ELR (cell line): ENCODE measurements at regions not wholly inside any gene's neighbourhood (a gene's known extent, or its start where the extent isn't known, plus 50 kb on each side); places are given as distances from the start of the nearest gene placed in this dataset.

ENCODE experiments used
- DNase-seq: peaks from one replicate; pipeline ENCODE4 v3.0.0-alpha.2; 2015; ENCODE audit warnings: low read depth

DNA sequence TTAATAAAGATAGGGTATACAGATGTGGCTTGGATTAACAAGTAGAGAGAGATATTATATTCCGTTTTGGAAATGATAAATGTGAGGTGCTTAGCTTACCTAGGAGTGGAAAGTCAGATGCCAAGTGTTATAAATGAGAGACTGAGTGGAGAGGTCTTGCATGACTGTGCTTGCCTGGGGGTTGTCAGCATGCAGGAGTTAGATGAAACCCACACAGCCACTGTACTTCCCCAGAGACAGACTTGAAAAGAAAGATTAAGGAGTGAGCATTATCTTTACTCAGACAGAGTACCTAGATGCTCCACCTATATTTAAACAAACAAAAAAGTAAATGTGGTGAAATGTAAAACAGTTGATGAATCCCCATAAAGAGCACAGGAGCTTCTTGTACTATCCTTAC is 482.7 kb downstream of the RIT2 start:
- DNase-seq, result no peak

DNA sequence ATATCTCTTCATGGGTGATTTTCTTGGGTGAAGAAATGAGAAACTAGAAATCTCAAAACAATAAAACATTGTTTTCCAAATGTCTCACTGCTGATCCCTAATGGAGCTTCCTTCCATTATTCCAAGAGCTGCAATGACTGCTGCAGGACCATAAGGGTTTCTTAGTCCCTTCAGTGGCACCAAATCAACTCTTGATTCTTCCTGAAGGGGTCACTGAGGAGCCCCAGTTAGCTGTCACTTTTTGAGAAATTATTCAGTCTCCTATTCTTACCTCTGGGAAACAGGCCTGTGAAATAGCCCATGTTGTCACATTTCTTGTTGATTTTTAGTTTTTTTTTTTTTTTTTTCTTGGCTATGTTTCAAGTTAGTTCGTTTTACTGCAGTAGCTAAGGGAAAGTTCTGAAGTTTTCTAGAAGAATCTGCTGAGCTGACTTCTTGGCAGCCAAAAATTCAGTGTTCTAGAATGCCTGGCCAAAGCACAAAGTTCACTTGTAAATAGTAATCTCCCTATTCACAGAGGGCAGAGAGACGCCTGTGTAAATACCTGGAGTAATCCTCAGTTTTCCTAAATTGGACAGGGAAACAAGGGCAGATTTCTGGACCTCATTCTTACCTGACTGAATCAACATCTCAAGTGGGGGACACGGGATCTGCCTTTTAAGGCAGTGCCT is 480.0 kb downstream of the RIT2 start:
- no peak for DNase-seq

DNA sequence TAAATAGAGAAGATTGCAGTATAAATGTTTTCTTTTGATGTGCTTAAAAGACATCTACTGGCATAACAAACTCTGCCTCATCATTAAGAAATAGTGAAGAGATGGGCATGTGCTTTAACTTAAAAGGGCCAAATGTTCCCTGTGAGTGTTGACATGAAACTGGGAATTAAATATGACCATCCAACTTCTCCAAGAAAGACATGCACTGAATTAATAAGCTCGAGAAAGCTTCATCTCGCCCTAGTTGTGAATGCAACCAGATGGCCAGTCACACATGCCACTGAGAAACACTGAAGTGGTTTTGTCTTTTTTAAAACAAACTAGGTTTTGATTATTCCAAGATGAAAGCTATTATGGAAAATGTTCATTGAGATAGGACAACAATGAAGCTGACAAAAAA is 479.2 kb downstream of the RIT2 start:
- DNase-seq, result no peak

DNA sequence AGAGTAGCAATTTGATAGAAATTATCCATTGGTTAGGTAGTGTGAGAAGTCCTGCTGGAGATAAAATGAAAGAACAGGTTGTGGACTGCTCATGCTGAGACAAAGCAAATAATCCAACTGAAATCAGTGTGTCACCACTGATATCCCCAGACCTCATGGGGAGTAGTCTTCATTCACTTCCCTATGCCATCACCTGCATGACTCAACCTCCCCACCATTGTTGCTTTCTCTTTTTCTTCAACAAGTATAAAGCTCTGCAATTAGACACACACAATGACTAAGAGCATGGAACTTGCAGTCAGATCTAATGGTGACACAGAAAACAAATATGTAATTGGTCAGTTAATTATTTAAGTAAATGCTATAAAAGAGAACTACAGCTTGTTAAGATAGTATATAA is 475.3 kb downstream of the RIT2 start:
- no peak for DNase-seq

DNA sequence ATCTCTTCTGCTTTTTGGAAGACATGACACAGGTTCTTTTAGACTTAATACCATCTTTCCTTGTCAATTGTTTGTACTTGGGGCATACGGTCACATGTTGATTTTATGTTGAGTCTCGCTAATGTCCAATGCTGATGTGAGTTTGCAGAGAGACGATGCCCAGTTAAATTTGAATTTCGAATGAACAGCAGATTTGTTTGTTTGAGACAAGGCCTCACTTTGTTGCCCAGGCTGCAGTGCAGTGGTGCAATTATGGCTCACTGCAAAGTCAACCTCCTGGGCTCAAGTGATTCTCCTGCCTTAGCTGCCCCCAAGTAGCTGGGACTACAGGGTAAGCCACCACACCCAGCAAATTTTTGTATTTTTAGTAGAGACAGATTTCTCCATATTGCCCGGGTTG is 473.5 kb downstream of the RIT2 start:
- no peak for DNase-seq

DNA sequence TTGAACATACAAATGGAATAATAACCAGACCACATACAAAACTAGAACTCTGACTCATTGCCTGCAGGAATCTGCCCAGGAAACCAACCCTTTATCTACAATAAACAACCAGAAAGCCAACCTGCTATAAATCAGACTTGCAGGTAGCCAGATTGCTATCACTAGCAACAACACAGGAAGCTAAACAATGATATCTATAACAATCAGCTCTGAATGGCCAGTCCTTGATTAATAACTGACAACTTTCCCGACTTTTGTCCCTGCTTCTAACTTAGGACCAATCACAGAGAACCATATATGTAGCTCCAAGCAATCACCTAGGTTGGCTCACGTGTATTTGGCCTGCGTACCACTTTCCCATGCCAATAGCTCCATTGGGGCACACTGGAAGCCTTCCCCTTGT is 470.8 kb downstream of the RIT2 start:
- DNase-seq, result no peak

DNA sequence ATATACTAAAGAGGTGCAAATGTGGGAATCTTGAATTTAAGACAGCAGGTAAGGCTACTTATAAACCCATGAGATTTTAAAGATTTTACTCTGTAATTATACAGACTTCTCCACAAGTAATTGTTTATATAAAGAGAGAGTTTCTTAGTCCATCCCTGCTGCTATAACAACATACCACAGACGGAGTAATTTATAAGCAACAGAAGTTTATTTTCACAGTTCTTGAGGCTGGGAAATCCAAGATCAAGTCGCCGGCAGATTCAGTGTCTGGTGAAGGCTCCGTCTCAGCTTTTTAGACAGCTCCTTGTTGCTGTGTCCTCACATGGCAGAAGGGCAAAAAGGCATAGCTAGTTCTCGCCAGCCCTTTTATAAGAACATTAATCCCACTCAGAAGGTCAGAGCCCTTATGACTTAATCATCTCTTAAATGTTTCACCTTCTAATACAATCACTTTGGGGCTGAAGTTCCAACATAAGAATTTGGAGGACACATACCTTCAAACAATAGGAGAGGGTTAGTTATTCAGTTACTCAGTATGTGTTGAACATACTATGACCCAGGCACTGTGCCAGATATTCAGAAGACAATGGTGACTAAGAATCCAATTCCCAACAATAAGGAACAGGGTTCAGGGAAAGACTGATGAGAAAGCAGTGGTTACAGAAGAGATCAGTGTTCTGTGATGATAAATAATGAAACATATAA is 466.0 kb downstream of the RIT2 start:
- no peak for DNase-seq

DNA sequence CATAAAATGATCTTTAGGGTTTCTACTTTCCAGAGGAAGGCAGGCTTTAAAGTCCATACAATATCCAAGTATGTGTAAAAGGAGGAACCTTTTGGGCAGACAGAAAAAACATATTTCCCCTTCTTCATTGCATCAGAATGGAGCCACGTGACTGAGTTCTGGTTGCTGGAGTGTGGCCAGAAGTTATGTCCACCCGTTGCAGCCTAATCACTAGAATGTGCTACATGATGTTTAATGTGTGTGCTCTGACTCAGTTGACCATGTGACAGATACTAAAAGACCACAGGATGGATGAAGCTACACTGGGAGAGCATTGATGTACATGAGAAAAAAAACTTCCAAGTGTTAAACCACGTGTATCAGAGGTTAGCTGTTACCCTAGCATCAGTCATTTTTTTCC is 460.9 kb downstream of the RIT2 start:
- DNase-seq, result no peak

DNA sequence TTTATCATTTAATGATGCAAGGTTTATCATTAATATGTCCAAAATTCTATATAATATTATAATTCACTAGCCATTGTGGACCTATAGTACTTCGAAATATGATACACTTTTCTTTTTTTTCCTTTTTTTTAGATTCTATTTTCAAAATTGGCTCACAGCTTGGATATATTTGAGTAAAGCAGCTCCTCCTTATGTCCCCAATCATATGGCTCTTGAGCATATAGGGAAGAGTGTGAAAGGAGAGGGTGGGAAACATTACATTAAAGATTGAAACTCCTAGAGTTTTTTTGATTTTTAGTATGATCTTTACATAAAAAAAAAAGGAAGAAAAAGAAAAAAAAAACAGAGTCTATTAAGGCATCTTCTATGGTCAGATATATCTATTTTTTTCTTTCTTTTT is 457.9 kb downstream of the RIT2 start:
- no peak for DNase-seq

DNA sequence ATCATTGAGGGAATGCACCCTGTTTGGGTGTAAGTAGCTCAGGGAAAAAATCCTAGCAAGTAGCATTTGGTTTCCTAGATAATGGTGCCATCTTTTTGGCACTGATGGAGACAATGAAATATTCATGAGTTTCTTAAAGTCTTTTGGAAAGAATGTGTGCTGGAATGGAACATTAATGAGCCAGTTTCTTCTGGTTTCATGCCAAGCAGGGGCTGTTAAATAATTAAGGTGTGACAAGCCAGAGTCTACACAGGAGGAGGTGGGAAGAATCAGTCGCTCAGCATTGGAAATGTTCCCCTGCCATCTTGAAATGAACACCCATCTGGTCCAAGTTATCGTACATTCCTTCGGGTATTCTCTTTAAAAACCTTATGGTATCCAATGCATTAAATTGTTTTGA is 457.3 kb downstream of the RIT2 start:
- DNase-seq, result no peak

DNA sequence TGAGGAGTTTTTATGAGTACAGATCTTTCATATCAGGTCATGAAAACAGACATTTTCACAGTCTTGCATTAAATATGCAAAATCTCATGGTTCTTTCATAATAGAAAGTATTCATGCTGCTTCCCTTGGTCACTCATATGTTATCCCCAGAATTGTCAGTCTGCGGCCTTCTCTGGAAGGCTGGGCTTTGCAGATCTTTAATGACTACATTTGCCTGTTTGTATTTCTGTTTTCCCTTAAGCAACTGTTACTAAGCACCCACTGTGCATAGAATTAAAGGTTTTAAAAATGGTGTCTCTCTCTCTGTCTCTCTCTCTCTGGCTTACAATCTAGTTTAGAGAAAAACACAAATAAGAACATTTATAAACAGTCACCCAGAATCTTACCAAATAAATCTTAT is 456.3 kb downstream of the RIT2 start:
- DNase-seq, result no peak

DNA sequence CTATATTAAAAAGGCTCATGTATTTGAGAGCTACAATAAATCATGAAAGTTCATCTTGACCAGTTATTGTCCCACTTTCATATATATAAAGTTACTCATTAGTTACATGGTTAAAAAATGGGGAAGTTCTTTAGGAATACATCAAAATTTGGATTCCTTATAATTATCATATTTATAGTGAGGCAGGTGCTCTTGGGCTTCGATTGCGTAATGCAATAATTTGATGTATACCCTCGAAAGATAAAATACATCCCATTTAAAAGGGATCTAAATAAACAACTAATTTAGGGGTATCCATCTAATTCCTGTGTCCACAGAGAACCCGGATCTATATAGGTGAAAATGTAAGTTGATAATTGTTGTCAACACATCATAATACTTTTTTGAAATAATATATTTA is 444.6 kb downstream of the RIT2 start:
- no peak for DNase-seq

DNA sequence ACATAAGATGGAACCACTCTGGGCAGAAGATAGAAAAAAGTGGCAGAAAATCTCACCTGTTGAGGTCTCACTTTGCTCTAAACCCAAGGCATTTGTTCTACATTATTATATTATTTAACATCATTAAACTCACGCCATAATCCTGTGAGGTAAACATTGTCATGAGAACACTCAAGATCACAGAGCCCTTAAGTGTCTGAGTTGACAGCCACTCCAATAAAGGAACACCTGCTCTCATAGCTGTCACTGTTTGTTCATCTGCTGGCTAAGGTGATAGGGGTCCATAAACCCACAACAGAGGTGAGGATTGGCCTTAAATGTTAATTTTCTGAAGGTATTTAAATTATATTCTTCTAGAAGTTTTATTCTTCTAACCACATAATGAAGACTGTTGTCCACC is 439.7 kb downstream of the RIT2 start:
- DNase-seq, result no peak

DNA sequence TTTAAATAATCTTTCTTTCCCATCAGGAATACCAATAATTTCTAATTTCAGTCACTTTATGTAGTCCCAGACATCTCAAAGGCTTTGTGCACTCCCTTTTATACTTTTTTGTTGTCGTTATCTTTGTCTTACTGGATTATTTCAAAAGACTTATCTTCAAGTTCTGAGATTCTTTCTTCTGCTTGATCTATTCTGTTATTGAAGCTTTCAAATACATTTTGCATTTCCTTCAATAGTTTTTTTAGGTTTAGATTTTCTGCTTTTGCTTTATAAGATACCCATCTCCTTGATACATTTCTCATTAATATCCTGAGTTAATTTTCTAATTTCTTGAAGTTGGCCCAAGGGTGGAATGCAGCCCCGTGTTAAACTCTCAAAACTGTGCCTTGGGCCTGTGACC is 432.4 kb downstream of the RIT2 start:
- DNase-seq, result no peak

DNA sequence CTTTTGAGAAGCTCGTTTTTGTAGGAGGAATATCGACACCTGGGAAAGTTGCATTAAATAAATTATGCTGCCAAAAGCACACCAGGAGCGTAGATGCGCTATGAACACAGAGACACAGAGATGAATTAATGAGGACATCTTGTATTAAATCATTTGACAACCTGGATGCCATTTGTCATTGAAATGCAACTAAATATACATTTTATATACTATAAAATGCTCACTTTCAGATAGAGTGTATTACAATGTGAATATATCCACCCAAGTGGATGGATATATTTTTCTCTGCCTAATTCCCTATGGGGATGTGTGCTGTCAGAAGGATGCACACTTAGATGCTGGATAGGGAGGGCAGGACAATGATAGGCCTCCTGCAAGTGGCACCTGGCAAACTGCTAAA is 426.2 kb downstream of the RIT2 start:
- DNase-seq, result no peak
